ENCODE measurements at regions not wholly inside any gene's neighbourhood (a gene's known extent, or its start where the extent isn't known, plus 50 kb on each side); places are given as distances from the start of the nearest gene placed in this dataset.

DNA sequence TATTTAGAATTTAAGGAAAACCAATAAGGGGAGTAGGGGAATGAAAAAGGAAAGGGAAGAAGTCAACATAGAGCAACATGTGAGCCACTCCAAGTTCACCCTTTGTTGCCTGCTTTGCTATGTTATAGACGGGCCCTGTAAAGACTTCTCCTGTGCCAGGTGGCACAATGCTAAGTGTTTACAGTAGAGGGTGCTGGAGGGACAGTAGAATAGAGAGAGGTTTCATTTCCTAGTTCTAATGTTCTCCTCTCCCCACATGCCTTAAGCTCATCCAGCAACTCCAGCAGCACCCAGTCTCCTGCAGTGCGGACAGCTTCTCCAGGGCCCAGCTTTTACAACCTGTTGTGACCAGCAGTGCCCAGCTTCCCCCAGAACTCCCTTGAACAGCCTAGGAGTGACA is 468.0 kb downstream of the HS3ST3B1 start:
- Histone ChIP-seq H3K79me2 (ENCODE audit: low read length) (no peaks in the 10 kb centered on the region), H3K9ac (ENCODE audit: low read length) (no peak overlapping the region), H2AFZ (ENCODE audit: low read depth, low read length) (no peak overlapping the region), H3K27ac (ENCODE audit: low read length) (no peak overlapping the region), H3K36me3 (replicated peaks; ENCODE audit: low read depth, low read length) (no peaks in the 10 kb centered on the region), H3K4me2 (ENCODE audit: low read length) (no peak overlapping the region), H3K4me1 (ENCODE audit: low read length) (no peaks in the 10 kb centered on the region), H3K27me3 (ENCODE audit: low read depth, low read length) (no peaks in the 10 kb centered on the region), H3K9me3 (ENCODE audit: insufficient read depth, low read length) (no peaks in the 10 kb centered on the region), H4K20me1 (ENCODE audit: insufficient read depth, low read length) (no peaks in the 10 kb centered on the region), H3K4me3 (ENCODE audit: low read length) (no peak overlapping the region)
- TF ChIP-seq CTCF (IDR thresholded peaks at IDR 0.05; ENCODE audit: low read depth, low read length) (no peak), EZH2phosphoT487 (IDR thresholded peaks at IDR 0.05; ENCODE audit: low read depth) (no peak)

DNA sequence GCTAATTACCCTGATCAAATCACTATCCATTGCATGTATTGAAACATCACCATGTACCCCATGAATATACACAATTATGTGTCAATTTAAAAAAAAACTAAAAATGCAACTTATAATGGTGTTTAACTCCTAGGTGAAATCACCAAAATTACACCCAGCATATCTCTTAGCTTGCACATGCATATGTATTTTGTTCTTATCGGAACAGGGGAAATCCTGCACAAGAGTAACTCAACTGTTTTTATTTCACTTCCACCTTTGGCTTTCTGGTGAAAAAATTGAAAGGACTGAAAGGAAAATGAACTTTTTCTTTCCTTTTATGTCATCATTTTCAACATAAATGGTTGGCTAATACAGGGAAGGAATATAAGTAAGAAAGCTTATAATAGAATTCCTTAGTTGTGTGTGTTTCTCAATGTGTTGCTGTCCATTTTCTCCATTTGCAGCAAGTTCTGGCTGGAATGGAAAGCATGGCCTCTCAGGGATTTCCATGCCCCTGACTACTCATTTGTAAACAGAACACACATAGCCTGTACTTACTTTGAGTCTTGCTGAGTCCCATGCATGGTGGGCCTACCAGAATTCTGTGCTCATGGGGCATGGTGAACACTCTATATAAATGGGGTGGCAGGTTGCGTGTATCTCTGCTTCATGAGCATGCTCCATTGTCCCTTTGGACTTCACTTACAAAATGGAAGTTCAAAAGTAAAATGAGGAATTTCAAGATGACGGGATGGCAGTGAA is 462.0 kb downstream of the HS3ST3B1 start:
- no peaks in the 10 kb centered on the region for H3K27me3 ChIP-seq (ENCODE audit: low read depth, low read length)
- no peaks in the 10 kb centered on the region for H3K9me3 ChIP-seq (ENCODE audit: insufficient read depth, low read length)
- no peak overlapping the region for H3K4me3 ChIP-seq (ENCODE audit: low read length)
- no peaks in the 10 kb centered on the region for H3K36me3 ChIP-seq (replicated peaks; ENCODE audit: low read depth, low read length)
- TF ChIP-seq EZH2phosphoT487 (IDR thresholded peaks at IDR 0.05; ENCODE audit: low read depth) (no peak), CTCF (IDR thresholded peaks at IDR 0.05; ENCODE audit: low read depth, low read length) (no peak)
- H3K9ac ChIP-seq (ENCODE audit: low read length) = no peak overlapping the region
- no peaks in the 10 kb centered on the region for H3K79me2 ChIP-seq (ENCODE audit: low read length)
- H4K20me1 ChIP-seq (ENCODE audit: insufficient read depth, low read length) = no peaks in the 10 kb centered on the region
- H3K27ac ChIP-seq (ENCODE audit: low read length) = no peak overlapping the region
- no peaks in the 10 kb centered on the region; the same call in 1 of the 2 replicates for H3K4me1 ChIP-seq (ENCODE audit: low read length)
- H2AFZ ChIP-seq (ENCODE audit: low read depth, low read length) = no peak overlapping the region
- no peak overlapping the region for H3K4me2 ChIP-seq (ENCODE audit: low read length)

GRCh38 chr17:14760719-14761411 is 460.0 kb downstream of the HS3ST3B1 start:
- TF ChIP-seq EZH2phosphoT487 (IDR thresholded peaks at IDR 0.05; ENCODE audit: low read depth) = no peak
- no peak for TF ChIP-seq CTCF (IDR thresholded peaks at IDR 0.05; ENCODE audit: low read depth, low read length)
- Histone ChIP-seq H3K4me3 (ENCODE audit: low read length) (no peak overlapping the region), H3K79me2 (ENCODE audit: low read length) (no peaks in the 10 kb centered on the region), H3K27me3 (ENCODE audit: low read depth, low read length) (no peaks in the 10 kb centered on the region), H3K4me2 (ENCODE audit: low read length) (no peak overlapping the region), H3K4me1 (ENCODE audit: low read length) (no peaks in the 10 kb centered on the region; the same call in 1 of the 2 replicates), H3K36me3 (replicated peaks; ENCODE audit: low read depth, low read length) (no peaks in the 10 kb centered on the region), H2AFZ (ENCODE audit: low read depth, low read length) (no peak overlapping the region), H3K27ac (ENCODE audit: low read length) (no peak overlapping the region), H4K20me1 (ENCODE audit: insufficient read depth, low read length) (no peaks in the 10 kb centered on the region), H3K9ac (ENCODE audit: low read length) (no peak overlapping the region), H3K9me3 (ENCODE audit: insufficient read depth, low read length) (no peaks in the 10 kb centered on the region)

DNA sequence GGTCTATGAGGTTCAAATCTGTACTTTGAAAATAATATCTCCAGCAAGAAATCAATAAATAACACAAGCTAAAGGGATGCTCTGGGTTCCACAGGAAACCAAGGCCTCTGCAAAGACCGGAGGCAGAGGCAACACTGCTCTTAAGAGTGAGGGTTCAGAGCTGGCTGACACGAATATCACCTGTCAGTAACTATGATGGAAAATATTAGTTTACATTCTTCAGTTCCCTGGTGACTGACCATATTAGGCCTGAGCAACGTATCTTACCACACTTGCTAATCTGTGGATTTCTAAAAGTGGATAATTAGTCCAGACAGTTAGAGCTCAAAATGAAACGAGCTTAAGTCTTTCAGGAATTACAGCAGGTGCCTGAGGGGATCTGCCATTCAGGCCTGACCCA is 459.3 kb downstream of the HS3ST3B1 start:
- Histone ChIP-seq H3K27ac (ENCODE audit: low read length) (no peak overlapping the region), H3K4me3 (ENCODE audit: low read length) (no peak overlapping the region), H3K9me3 (ENCODE audit: insufficient read depth, low read length) (no peaks in the 10 kb centered on the region), H3K4me1 (ENCODE audit: low read length) (no peaks in the 10 kb centered on the region; the same call in 1 of the 2 replicates), H2AFZ (ENCODE audit: low read depth, low read length) (no peak overlapping the region), H3K79me2 (ENCODE audit: low read length) (no peaks in the 10 kb centered on the region), H3K27me3 (ENCODE audit: low read depth, low read length) (no peaks in the 10 kb centered on the region), H3K36me3 (replicated peaks; ENCODE audit: low read depth, low read length) (no peaks in the 10 kb centered on the region), H3K4me2 (ENCODE audit: low read length) (no peak overlapping the region), H3K9ac (ENCODE audit: low read length) (no peak overlapping the region), H4K20me1 (ENCODE audit: insufficient read depth, low read length) (no peaks in the 10 kb centered on the region)
- TF ChIP-seq CTCF (IDR thresholded peaks at IDR 0.05; ENCODE audit: low read depth, low read length) (no peak), EZH2phosphoT487 (IDR thresholded peaks at IDR 0.05; ENCODE audit: low read depth) (no peak)
